GM19023 (cell line): ENCODE measurements at regions not wholly inside any gene's neighbourhood (a gene's known extent, or its start where the extent isn't known, plus 50 kb on each side); places are given as distances from the start of the nearest gene placed in this dataset.

ENCODE experiments used
- ATAC-seq: cut with Tn5 transposase; IDR thresholded peaks from one replicate; pipeline ENCODE4 v1.9.1; 2021; ENCODE audit warnings: mild to moderate bottlenecking, moderate library complexity; ENCODE audit not compliant: unreplicated experiment

- ATAC-seq: no peak
Observed at GRCh38 chr12:24608108-24608507, 340.8 kb downstream of the BCAT1 start.

GRCh38 chr12:24605916-24606315, 343.0 kb downstream of the BCAT1 start:
- ATAC-seq: no peak

DNA sequence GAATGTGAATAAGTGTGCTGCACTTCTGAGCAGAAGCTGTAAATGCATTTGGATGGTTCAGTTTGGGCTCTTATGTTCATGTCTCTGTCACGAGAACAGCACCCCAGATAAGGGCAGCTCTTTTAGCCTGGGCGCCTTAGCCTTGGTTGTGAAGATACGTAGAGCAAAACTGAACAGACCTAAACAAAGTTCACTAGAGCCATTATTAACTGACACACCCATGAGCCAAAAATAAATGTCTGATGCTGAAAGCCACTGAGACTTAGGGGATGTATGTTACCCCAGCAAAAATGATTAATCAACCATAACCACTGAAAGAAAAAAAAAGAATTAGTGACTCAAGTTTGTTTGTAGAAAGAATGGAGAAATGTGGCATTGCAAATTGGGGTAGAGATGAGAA, 343.4 kb downstream of the BCAT1 start:
- no peak for ATAC-seq

GRCh38 chr12:24603371-24603770, 345.5 kb downstream of the BCAT1 start:
- no peak for ATAC-seq

- ATAC-seq: no peak
Observed at GRCh38 chr12:24600996-24601395, 347.9 kb downstream of the BCAT1 start.

- ATAC-seq: no peak
Observed at GRCh38 chr12:24600551-24600950, 348.4 kb downstream of the BCAT1 start.

DNA sequence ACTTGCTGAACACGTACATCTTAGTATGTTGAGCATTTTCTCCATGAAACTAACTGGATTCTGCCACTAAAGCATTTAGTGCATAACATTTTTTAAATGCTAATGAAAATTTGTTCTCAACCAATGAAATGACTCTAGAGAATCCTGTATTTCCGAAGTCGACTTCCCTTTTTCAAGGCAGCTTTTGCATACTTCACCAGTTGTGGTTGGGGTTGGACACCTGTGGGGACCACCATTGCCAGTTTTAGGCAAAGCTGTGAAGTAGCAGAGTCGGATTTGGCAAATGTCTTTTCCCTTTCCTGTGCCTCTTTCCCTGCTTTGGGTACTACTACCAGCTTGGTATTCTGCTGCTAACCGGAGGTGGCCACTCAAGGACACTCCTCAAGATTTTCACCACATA, 349.2 kb downstream of the BCAT1 start:
- no peak for ATAC-seq

- ATAC-seq: no peak
Observed at GRCh38 chr12:24597580-24597979, 351.3 kb downstream of the BCAT1 start.

- ATAC-seq: no peak
Observed at GRCh38 chr12:24596768-24597388, 352.0 kb downstream of the BCAT1 start.

GRCh38 chr12:24595652-24596235, 353.2 kb downstream of the BCAT1 start:
- no peak for ATAC-seq

GRCh38 chr12:24591715-24592440, 357.0 kb downstream of the BCAT1 start:
- no peak for ATAC-seq

DNA sequence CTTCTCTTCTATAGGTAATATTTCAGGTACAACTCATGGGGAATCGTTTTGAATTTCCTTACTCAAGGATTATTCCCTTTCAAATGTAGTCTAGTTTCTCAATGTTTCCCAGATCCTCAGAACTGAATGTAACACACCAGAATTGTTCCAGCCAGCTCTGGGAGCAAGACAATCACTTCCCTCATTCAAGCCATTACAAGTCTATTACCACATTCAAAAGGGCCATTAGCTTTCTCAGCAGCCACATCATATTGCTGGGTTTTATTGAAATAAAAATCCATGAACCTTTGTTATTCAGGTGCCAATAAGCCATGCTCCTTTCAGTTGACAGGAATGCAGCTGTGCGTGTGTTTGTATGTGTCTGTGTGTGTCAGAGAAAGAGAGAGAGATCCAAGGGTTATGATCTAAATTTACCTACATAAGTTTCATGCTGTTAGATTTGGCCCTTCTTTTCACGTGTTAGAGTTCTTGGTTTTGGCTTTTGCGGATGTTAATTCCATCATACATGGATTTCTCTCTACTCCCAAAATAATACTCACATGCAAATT, 357.7 kb downstream of the BCAT1 start:
- no peak for ATAC-seq

- ATAC-seq: no peak
Observed at GRCh38 chr12:24586293-24586692, 362.6 kb downstream of the BCAT1 start.

- no peak for ATAC-seq
Observed at GRCh38 chr12:24584032-24584675, 364.7 kb downstream of the BCAT1 start.

GRCh38 chr12:24582954-24583601, 365.8 kb downstream of the BCAT1 start:
- no peak for ATAC-seq

DNA sequence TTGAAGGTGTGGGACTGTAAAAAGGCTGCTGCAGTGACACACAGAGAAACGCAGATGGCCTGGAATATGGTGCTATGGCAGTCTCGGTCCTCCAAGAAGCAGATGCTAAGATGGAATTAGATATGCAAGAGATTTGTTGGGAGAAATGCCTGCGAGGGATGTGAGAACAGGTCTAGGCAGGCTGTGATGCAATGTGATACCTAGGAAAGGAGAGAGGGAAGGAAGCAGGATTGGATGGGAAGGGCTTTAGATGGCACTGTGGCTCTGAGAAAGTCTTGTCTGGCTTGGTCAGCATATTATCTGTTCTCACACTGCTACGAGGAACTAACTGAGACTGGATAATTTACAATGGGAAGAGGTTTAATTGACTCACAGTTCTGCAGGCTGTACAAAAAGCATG, 374.4 kb downstream of the BCAT1 start:
- no peak for ATAC-seq

GRCh38 chr12:24573621-24574020, 375.3 kb downstream of the BCAT1 start:
- ATAC-seq: no peak

DNA sequence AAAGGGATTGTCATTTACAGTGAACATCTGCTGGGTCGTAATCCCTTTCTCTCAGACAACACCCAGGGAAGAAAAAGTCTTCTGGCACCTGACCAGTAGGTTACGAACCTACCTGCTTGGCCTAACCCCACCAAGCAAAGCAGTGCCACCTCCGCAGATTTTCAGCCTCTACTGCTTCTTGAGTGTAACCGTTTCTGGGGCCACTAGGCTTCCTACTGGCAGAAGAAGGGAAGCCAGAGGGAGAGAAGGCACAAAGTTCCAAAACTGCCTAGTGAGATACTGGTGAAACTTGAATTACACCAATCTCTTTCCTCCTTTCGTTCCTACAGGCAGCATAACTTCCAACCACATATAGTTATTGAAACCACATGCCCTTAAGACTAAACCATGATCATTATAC, 383.6 kb downstream of the BCAT1 start:
- no peak for ATAC-seq

DNA sequence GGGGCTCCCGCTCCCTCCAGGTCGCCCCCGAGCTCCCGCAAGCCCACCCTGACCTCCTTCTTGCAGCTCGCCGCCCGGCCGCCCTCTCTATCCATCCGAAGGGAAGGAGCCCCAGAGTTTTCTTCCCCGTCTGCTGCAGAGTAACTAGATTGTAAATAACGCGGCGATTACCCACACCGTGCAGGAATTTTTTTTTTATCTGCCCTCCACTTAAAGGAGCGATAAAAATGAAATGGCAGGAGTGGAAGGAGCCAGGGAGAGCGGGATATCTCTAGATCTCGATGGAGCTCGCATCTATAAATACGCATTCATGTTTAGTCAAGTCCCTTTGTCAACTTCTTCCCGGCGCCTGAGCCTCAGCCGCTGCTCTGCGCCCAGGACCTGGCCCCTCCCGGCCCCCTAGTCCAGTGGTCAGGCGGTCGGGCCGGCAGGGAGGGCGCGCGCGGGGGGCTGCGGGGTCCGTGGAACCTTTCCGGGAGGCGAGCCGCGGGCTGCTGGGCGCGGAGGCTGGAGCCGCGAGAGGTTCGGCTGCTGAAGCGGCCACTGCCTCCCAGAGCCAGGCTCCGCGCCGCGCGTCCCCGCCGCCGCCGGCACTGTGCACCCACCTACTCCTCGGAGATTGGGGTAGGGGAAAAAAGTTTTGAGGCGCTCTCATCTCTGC, 386.0 kb downstream of the BCAT1 start:
- ATAC-seq: peak; percentile 20
